Chondrocyte (in vitro differentiated cells): ENCODE measurements at regions not wholly inside any gene's neighbourhood (a gene's known extent, or its start where the extent isn't known, plus 50 kb on each side); places are given as distances from the start of the nearest gene placed in this dataset.

Source experiments
- DNase-seq: peaks from one replicate; pipeline ENCODE4 v3.0.0; 2021; ENCODE audit warnings: mixed read lengths, low spot score
- H3K27ac Mint-ChIP-seq: one replicate; pipeline ENCODE4 v1.8.0; 2021; ENCODE audit warnings: mild to moderate bottlenecking, moderate library complexity, mixed read lengths; ENCODE audit not compliant: unreplicated experiment
- H3K27me3 Mint-ChIP-seq: 2 replicates; pipeline ENCODE4 v1.8.0; 2021; ENCODE audit warnings: low read depth, mixed read lengths
- H3K36me3 Mint-ChIP-seq: 2 replicates; pipeline ENCODE4 v1.8.0; 2021; ENCODE audit warnings: low read depth, mixed read lengths
- H3K4me1 Mint-ChIP-seq: 2 replicates; pipeline ENCODE4 v1.8.0; 2021; ENCODE audit warnings: low read depth, mild to moderate bottlenecking, mixed read lengths
- H3K4me3 Mint-ChIP-seq: one replicate; pipeline ENCODE4 v1.8.0; 2021; ENCODE audit warnings: mild to moderate bottlenecking, moderate library complexity, mixed read lengths; ENCODE audit not compliant: unreplicated experiment
- H3K9me3 Mint-ChIP-seq: 2 replicates; pipeline ENCODE4 v1.8.0; 2021; ENCODE audit warnings: low read depth, mixed read lengths
- CTCF ChIP-seq: fragments of 200-600 bp; sonication (generic); IDR thresholded peaks from 2 replicates; pipeline ENCODE4 v1.5.0; 2021; ENCODE audit warnings: antibody characterized with exemption, mild to moderate bottlenecking, moderate library complexity

DNA sequence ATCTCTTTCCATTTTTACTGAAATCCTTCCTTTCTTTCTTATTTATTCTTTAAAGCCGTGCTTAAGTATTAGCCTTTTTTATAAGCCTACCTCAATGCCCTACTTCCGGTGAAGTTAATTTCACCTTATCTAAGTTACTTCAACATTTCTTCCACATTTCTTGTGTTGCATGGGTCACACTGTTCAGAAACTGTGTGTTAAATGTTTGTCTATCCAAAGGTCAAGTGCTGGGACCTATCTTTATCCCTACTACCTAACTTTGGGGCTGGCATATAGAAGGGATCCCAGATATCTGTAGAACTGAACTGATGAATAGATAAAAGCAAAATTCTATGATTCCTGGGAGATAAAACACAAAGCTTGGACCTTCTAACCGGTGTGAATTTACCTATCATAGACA lies 332.3 kb upstream of the SATB1 start:
- no peaks in the 10 kb centered on the region for H3K36me3 Mint-ChIP-seq
- no peak for TF ChIP-seq CTCF
- no peak overlapping the region for H3K27ac Mint-ChIP-seq
- H3K4me1 Mint-ChIP-seq = no peaks in the 10 kb centered on the region
- H3K4me3 Mint-ChIP-seq = no peak overlapping the region
- peaks cover 8% of the 10 kb centered on the region for H3K27me3 Mint-ChIP-seq
- DNase-seq = no peak
- no peaks in the 10 kb centered on the region for H3K9me3 Mint-ChIP-seq

DNA sequence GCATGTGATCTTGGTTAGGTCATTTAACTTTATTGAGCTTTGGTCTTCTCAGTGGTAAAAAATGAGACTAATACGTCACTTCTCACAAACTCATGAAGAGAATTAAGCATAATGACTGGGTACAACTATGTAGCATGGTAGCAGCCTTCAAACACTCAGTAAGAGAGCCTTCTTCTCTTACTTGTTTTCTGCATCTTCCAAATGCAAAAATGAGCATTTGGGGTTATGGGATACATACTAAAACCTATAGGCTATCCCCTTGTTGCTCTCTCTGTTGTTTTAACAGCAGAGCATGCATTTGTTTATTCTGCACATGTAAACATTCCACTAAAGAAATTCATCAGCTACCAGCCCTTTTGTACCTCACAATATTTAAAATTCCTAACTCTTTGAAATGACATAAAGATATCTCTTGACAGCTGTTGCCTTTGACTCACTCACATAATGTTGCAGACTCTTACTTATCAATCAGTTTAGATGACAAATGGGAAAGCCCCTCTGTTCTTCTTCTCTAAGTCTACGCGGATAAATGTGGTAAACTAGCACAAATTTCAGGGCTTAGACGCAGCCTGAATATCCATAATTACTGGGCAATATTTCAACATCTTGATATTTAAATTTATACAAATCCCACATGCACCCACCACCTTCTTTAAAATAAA lies 327.3 kb upstream of the SATB1 start:
- H3K36me3 Mint-ChIP-seq = no peaks in the 10 kb centered on the region
- no peak for DNase-seq
- H3K27me3 Mint-ChIP-seq = peaks cover 12% of the 10 kb centered on the region
- H3K4me3 Mint-ChIP-seq = no peak overlapping the region
- no peaks in the 10 kb centered on the region for H3K9me3 Mint-ChIP-seq
- TF ChIP-seq CTCF = no peak
- no peak overlapping the region for H3K27ac Mint-ChIP-seq
- H3K4me1 Mint-ChIP-seq = no peaks in the 10 kb centered on the region

- Mint-ChIP-seq H3K27ac (no peak overlapping the region), H3K4me3 (no peak overlapping the region), H3K27me3 (peaks cover 9% of the 10 kb centered on the region), H3K9me3 (no peaks in the 10 kb centered on the region), H3K4me1 (no peaks in the 10 kb centered on the region), H3K36me3 (no peaks in the 10 kb centered on the region)
- no peak for TF ChIP-seq CTCF
- DNase-seq = no peak
Measured at GRCh38 chr3:18751514-18751913, 326.4 kb upstream of the SATB1 start.

DNA sequence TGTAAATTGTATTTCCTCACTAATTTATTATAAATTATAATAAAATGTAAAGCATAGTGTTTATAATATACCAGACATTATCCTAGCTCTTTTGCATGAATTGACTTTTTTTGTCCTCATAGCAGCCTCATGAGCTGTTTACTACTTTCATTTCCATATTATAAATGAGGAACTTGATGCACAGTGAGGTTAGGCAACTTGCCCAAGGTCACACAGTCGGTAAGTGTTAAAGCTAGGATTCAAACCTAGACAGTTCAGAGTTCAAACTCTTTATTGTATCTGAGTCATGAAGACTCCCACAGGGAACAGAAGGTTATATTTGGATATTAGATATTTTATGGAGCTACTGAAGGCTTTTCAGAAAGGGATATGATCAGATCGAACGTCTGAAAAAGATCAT lies 322.2 kb upstream of the SATB1 start:
- no peak overlapping the region for H3K27ac Mint-ChIP-seq
- no peak for DNase-seq

DNA sequence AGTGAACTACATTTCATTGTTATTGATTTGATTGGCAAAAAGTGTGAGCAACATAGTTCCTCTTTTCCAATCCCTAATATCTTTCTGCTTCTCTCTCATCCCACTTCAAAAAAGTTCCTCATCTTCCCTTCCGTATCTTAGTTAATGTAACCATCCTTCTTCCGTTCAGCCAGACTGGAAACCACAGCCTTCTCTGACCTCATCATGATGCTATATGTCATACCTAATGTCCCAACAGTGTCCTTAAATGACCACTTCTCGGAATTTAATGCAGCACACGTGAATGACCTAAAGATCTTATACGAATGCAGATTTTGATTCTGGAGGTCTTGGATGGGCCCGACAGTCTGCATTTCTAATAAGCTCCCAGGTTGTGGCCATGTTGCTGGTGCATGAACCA lies 320.3 kb upstream of the SATB1 start:
- no peak for TF ChIP-seq CTCF
- Mint-ChIP-seq H3K27ac (no peak overlapping the region), H3K4me3 (no peak overlapping the region), H3K9me3 (no peaks in the 10 kb centered on the region), H3K27me3 (peaks cover 6% of the 10 kb centered on the region), H3K4me1 (no peaks in the 10 kb centered on the region), H3K36me3 (no peaks in the 10 kb centered on the region)
- no peak for DNase-seq

More for the DNA sequence above, 322.2 kb upstream of the SATB1 start:
- H3K4me3 Mint-ChIP-seq = no peak overlapping the region
- H3K36me3 Mint-ChIP-seq = no peaks in the 10 kb centered on the region
- no peaks in the 10 kb centered on the region for H3K9me3 Mint-ChIP-seq
- TF ChIP-seq CTCF = no peak
- H3K27me3 Mint-ChIP-seq = peaks cover 6% of the 10 kb centered on the region
- no peaks in the 10 kb centered on the region for H3K4me1 Mint-ChIP-seq
